ENCODE measurements at regions not wholly inside any gene's neighbourhood (a gene's known extent, or its start where the extent isn't known, plus 50 kb on each side); places are given as distances from the start of the nearest gene placed in this dataset.
A peak's percentile ranks its signal among the peaks of the same experiment; 100 is the strongest.

GRCh38 chr12:90899456-90900182, 55.4 kb downstream of the CCER1 start:
- no peak for DNase-seq

GRCh38 chr12:90897986-90898385, 57.0 kb downstream of the CCER1 start:
- no peak for DNase-seq

- no peak for DNase-seq
Measured at GRCh38 chr12:90897316-90897715, 57.7 kb downstream of the CCER1 start.

- no peak for DNase-seq
Measured at GRCh38 chr12:90896821-90897220, 58.2 kb downstream of the CCER1 start.

- no peak for DNase-seq
Measured at GRCh38 chr12:90896164-90896563, 58.8 kb downstream of the CCER1 start.

GRCh38 chr12:90888316-90888715, 66.7 kb downstream of the CCER1 start:
- no peak for DNase-seq

- no peak for DNase-seq
Measured at GRCh38 chr12:90883456-90883855, 71.5 kb downstream of the CCER1 start.

- no peak for DNase-seq
Measured at GRCh38 chr12:90871726-90872096, 83.3 kb downstream of the CCER1 start.

- no peak for DNase-seq
Measured at GRCh38 chr12:90870971-90871725, 83.8 kb downstream of the CCER1 start.

- DNase-seq: no peak
Measured at GRCh38 chr12:90868626-90869025, 86.3 kb downstream of the CCER1 start.

GRCh38 chr12:90859591-90859990, 95.4 kb downstream of the CCER1 start:
- no peak for DNase-seq

GRCh38 chr12:90858252-90858651, 96.7 kb downstream of the CCER1 start:
- peak in 1 of 51 donors; percentile 36 for DNase-seq

- no peak for DNase-seq
Measured at GRCh38 chr12:90855534-90855933, 99.4 kb downstream of the CCER1 start.

- DNase-seq: peak in 9 of 51 donors; percentile 1 to 84 (median 6)
Measured at GRCh38 chr12:90854136-90854689, 100.8 kb downstream of the CCER1 start.

GRCh38 chr12:90851800-90852718, 102.9 kb downstream of the CCER1 start:
- DNase-seq: no peak

GRCh38 chr12:90842477-90842876, 112.5 kb downstream of the CCER1 start:
- DNase-seq: no peak

- no peak for DNase-seq
Measured at GRCh38 chr12:90841336-90841735, 113.6 kb downstream of the CCER1 start.

- no peak for DNase-seq
Measured at GRCh38 chr12:90839346-90839745, 115.6 kb downstream of the CCER1 start.

GRCh38 chr12:90836689-90837088, 118.3 kb downstream of the CCER1 start:
- no peak for DNase-seq

GRCh38 chr12:90833228-90833627, 121.7 kb downstream of the CCER1 start:
- DNase-seq: no peak

GRCh38 chr12:90832427-90832826, 122.5 kb downstream of the CCER1 start:
- DNase-seq: no peak

GRCh38 chr12:90831712-90832111, 123.3 kb downstream of the CCER1 start:
- no peak for DNase-seq

Data from hypothalamus (tissue), 51 donors.